ACC112 (cell line): ENCODE measurements at regions not wholly inside any gene's neighbourhood (a gene's known extent, or its start where the extent isn't known, plus 50 kb on each side); places are given as distances from the start of the nearest gene placed in this dataset.
"Not testable (repeated sequence)": the region's sequence is repeated elsewhere in the genome, so short reads cannot be mapped to it uniquely, and the experiment has no call there.

Experiments used
- H2AFZ ChIP-seq: fragments of 200-600 bp; sonication (generic); one replicate; pipeline ENCODE4 v1.6.0; 2017; ENCODE audit warnings: antibody characterized with exemption, low read length; ENCODE audit not compliant: unreplicated experiment
- H3K27ac ChIP-seq: fragments of 200-600 bp; sonication (generic); 2 replicates; pipeline ENCODE4 v1.5.1; 2014; ENCODE audit warnings: low read depth, mild to moderate bottlenecking, antibody characterized with exemption, low read length, moderate library complexity
- H3K27me3 ChIP-seq: fragments of 200-600 bp; sonication (generic); 2 replicates; pipeline ENCODE4 v1.6.1; 2014; ENCODE audit warnings: mild to moderate bottlenecking, antibody characterized with exemption, low read length, moderate library complexity, mixed read lengths; ENCODE audit not compliant: insufficient read depth
- H3K36me3 ChIP-seq: fragments of 200-600 bp; sonication (generic); 2 replicates; pipeline ENCODE4 v1.6.1; 2016; ENCODE audit warnings: mild to moderate bottlenecking, antibody characterized with exemption, low read length, moderate library complexity, mixed read lengths; ENCODE audit not compliant: insufficient read depth
- H3K4me1 ChIP-seq: fragments of 200-600 bp; sonication (generic); one replicate; pipeline ENCODE4 v1.6.1; 2016; ENCODE audit warnings: low read length, mixed read lengths; ENCODE audit not compliant: insufficient read depth, unreplicated experiment, control insufficient read depth
- H3K4me3 ChIP-seq: fragments of 200-600 bp; sonication (generic); 2 replicates; pipeline ENCODE4 v1.5.1; 2014; ENCODE audit warnings: mild to moderate bottlenecking, low read depth, low read length
- H3K79me2 ChIP-seq: fragments of 200-600 bp; sonication (generic); one replicate; pipeline ENCODE4 v1.6.0; 2016; ENCODE audit warnings: low read length; ENCODE audit not compliant: control insufficient read depth, unreplicated experiment, insufficient read depth

DNA sequence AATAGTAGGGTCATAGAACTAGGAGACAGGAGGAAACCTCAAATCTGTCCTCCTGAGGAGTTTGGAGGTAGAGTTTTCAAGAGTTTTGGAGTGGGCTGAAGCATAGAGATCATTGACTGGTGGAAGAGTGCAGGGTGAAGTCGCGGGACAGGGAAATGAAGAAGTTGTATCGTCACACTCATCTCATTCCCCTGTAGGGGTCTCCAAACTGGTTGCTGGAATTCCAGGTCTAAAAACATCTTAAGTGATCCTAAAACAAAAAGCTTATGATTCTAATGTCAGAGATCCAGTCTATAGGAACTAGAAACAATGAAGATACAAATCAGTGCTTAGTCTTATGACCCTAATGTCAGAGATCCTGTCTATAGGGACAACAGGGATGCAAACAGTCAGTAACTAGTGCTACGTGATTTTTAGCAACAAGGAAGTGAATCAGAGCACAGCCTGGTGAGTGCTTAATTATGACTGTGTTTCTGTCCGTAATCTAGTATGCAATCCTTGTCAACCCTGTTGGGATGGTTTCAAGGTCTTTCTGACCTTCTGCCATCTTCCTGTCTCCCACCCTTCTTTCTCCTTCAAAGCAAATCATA is 139.4 kb downstream of the SKIDA1 start:
- H3K27ac ChIP-seq: no peak overlapping the region
- no peaks in the 10 kb centered on the region for H3K27me3 ChIP-seq
- no peaks in the 10 kb centered on the region for H3K4me1 ChIP-seq
- H2AFZ ChIP-seq: no peak overlapping the region
- no peaks in the 10 kb centered on the region for H3K79me2 ChIP-seq
- no peak overlapping the region for H3K4me3 ChIP-seq
- no peaks in the 10 kb centered on the region for H3K36me3 ChIP-seq

DNA sequence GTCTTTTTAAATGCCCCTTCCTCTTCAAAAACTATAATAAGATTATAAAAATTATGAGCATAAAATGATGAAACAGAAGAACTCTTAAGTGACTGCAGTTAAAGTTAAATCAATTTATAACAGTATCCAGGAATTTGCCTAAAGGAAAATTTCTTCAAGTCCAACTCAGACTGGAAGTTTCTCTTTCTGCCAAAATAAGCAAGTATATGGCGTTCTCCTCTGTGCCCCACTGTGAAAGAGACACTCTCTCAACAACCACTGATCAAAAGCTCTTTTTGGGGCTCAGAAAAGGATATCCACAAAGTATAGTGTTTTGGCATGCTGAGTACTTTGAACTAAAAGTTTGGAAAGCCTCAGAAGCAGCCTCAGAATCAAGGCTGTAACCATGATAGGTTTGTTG is 139.9 kb downstream of the SKIDA1 start:
- no peak overlapping the region for H3K27ac ChIP-seq
- no peak overlapping the region for H3K4me3 ChIP-seq
- no peaks in the 10 kb centered on the region for H3K36me3 ChIP-seq
- no peak overlapping the region for H2AFZ ChIP-seq
- no peaks in the 10 kb centered on the region for H3K79me2 ChIP-seq
- H3K27me3 ChIP-seq: no peaks in the 10 kb centered on the region
- H3K4me1 ChIP-seq: no peaks in the 10 kb centered on the region

DNA sequence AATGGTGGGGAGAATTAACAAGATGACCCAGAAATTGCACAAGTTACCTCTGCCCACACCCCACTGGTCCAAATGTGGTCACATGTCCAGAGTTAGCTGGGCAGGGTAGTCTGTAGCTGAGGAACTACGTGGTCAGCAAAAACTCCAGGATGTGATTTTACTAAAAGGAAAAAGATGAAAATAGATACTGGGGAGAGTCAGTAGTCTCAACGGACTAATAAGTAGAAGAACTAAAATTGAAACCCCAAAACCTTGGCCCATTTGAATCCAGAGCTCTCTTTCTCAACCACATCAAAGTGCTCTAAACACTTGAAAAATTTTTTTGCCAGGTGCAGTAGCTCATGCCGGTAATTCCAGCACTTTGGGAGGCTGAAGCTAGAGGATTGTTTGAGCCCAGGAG is 146.3 kb downstream of the SKIDA1 start:
- no peak overlapping the region for H3K4me3 ChIP-seq
- H3K4me1 ChIP-seq: peaks cover 7% of the 10 kb centered on the region
- H2AFZ ChIP-seq: no peak overlapping the region
- H3K36me3 ChIP-seq: no peaks in the 10 kb centered on the region
- H3K27ac ChIP-seq: no peak overlapping the region
- H3K79me2 ChIP-seq: no peaks in the 10 kb centered on the region
- H3K27me3 ChIP-seq: no peaks in the 10 kb centered on the region

DNA sequence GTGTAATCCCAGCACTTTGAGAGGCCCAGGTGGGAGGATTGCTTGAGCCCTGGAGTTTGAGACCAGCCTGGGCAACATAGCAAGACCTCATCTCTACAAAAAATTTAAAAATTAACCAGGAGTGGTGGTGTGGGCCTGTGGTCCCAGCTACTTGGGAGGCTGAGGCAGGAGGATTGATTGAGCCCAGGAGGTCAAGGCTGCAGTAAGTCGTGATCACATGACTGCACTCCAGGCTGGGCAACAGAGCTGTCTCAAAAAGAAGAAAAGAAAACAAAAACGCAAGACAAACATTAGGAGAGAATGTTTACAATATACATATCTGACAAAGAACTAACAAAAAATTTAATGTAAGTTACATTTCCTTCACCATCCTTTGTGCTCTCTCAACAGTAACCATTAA is 150.2 kb downstream of the SKIDA1 start:
- not testable (repeated sequence) for H3K27me3 ChIP-seq, H3K79me2 ChIP-seq, H2AFZ ChIP-seq, H3K4me3 ChIP-seq, H3K36me3 ChIP-seq, H3K27ac ChIP-seq
- peaks cover 17% of the 10 kb centered on the region for H3K4me1 ChIP-seq

DNA sequence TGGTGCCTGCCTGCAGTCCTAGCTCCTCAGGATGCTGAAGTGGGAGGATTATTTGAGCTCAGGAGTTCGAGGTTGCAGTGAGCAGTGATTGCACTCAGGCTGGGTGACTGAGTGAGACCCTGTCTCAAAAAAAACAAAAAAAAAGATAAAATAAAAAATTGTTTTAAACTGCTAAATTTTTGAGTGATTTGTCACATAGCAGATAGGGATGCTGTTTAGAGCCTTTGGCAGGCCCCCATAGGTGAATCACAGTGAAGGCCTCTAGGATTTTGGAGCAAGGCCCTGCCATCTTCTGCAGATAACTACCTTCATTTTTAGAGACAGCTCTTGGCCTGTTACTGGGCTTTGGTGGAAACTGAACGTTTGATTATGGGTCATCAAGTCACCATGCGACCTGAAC is 151.6 kb downstream of the SKIDA1 start:
- peaks cover 26% of the 10 kb centered on the region for H3K4me1 ChIP-seq
- not testable (repeated sequence) for H3K79me2 ChIP-seq, H2AFZ ChIP-seq, H3K27ac ChIP-seq, H3K36me3 ChIP-seq, H3K27me3 ChIP-seq, H3K4me3 ChIP-seq

DNA sequence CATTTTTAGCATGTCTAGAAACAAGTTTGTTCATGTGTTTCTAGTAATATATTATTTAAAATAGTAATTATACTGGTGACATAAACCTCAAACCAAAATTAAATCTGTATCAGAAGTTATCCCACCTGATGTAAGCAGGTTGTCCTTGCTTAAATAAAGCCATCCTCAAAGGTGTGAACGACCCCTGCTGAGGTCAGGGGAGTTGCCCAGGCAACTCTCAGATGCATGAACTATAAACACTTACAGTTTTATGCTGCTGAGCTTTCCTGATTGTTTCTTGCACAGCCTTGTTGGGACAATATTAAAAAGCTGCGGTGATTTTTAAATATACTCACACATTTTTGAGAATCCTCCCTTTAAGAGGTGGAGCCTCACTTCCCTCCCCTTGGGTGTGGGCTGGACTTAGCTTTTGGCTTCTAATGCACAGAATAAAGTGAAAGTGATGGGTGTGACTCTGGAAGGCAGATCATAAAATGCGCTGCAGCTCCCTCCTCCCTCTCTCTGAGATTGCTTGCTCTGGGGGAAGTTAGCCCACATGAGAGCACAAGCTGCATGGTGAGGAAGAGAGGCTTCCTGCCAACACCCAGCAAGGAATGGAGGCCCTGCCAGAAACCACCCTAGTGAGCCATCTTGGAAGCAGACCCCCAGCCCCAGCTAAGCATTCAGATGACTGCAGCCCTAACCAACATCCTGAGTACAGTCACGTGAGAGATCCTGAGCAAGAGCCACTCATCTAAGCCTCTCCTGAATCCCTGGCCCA is 152.7 kb downstream of the SKIDA1 start:
- H3K4me1 ChIP-seq: peaks cover 27% of the 10 kb centered on the region
- H3K36me3 ChIP-seq: no peaks in the 10 kb centered on the region
- peak overlapping the region; percentile 98 for H2AFZ ChIP-seq
- peak overlapping the region; percentile 57 for H3K27ac ChIP-seq
- H3K27me3 ChIP-seq: no peaks in the 10 kb centered on the region
- H3K4me3 ChIP-seq: peak overlapping the region; percentile 53
- no peaks in the 10 kb centered on the region for H3K79me2 ChIP-seq

DNA sequence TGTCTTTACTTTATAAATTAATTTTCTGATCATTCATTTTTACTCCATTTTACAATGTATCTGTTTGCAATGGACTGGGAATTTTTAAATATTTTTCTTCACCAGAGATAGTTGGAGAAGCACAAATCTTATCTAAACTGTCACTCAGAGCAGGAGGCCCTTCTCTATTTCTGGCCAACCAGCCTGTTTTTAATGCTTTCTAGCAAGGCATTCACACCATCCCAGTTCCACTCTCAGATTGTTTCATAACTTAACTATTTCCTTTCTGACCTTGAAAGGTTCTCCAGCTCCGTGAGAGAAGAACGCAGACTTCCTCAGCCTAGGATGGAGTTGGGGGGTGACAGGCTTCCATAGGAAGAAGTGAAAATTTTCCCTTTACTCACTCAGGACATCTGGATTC is 155.8 kb downstream of the SKIDA1 start:
- peaks cover 33% of the 10 kb centered on the region for H3K4me1 ChIP-seq
- peak overlapping the region; percentile 89 for H2AFZ ChIP-seq
- no peak overlapping the region for H3K4me3 ChIP-seq
- H3K36me3 ChIP-seq: no peaks in the 10 kb centered on the region
- H3K27ac ChIP-seq: no peak overlapping the region
- no peaks in the 10 kb centered on the region for H3K79me2 ChIP-seq
- H3K27me3 ChIP-seq: no peaks in the 10 kb centered on the region

DNA sequence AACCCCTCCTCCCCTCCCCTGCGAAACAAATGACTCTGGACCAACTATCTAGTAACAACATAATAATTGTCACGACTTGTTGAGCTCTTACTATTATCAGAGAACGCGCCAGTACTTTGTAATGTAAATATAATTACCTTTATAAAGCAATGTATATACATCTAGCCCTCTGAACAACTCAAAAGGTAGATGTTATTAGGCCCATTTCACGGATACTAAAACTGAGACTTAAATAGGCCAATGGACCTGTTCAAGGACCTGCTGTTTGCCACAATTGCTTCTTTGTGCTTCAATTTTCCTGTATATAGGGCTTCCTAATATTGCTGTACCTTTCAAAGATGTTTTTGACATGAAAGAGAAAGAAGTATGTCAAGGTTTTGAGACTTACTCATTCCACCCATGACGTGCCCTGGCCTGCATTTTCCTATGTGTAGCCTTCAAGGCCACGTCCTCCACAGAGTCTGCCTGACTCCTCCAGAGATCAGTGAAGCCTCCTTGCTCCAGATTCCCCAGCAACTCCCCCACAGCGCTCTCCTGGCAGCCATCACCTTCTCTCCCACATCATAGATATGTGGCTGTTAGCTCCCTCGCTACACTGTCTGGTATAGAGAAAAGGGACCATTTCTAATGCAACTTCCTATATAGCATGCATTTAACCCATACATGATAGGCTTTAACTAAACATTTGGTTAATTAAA is 156.6 kb downstream of the SKIDA1 start:
- Histone ChIP-seq H3K4me1 (peaks cover 35% of the 10 kb centered on the region), H3K4me3 (no peak overlapping the region), H3K27me3 (no peaks in the 10 kb centered on the region), H3K79me2 (no peaks in the 10 kb centered on the region), H3K36me3 (no peaks in the 10 kb centered on the region), H3K27ac (no peak overlapping the region), H2AFZ (no peak overlapping the region)

DNA sequence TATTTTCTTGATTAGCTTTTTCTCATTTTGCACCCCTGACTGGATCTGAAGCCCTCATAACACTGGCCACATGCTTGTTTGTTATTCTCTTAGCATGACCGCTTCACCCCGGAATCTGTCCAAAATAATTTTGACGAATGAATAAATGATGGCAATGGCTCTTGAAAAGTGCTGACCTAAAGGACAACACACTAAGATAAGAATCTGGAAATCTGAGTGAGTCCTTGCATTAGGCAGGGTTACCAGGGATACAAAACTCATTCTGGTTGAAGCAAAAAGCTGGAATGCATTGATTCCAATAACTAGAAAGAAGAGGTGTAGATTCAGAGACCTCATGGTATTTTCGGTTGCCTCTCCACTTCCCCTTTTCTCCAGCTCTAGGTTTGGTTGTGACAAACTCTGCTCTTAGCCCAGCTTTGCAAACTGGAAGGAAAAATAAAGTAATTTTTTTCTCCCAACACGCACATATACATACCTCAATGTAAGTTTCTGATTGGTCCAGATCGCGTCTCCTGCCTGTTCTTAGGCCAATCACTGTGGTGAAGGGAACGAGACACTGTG is 157.4 kb downstream of the SKIDA1 start:
- Histone ChIP-seq H3K27ac (no peak overlapping the region), H3K79me2 (no peaks in the 10 kb centered on the region), H3K4me1 (peaks cover 36% of the 10 kb centered on the region), H3K36me3 (no peaks in the 10 kb centered on the region), H2AFZ (no peak overlapping the region), H3K4me3 (no peak overlapping the region), H3K27me3 (no peaks in the 10 kb centered on the region)

DNA sequence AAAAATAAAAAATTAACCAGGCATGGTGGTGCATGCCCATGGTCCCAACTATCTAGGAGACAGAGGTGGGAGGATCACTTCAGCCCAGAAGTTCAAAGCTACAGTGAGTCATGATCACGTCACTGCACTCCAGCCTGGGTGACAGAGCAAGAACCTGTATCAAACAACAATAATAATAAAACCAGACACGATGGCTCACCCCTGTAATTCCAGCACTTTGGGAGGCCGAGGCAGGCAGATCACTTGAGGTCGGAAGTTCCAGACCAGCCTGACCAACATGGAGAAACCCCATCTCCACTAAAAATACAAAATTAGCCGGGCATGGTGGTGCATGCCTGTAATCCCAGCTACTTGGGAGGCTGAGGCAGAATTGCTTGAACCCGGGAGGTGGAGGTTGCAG is 159.4 kb downstream of the SKIDA1 start:
- not testable (repeated sequence) for H3K36me3 ChIP-seq
- H3K27ac ChIP-seq: 0 out of 2 replicates have a peak overlapping the region, but pooled peaks have one; percentile 94

More for the DNA sequence above, 159.4 kb downstream of the SKIDA1 start:
- H3K79me2 ChIP-seq, H3K27me3 ChIP-seq, H3K4me3 ChIP-seq, H2AFZ ChIP-seq: not testable (repeated sequence)
- peaks cover 39% of the 10 kb centered on the region for H3K4me1 ChIP-seq
